Type B pancreatic cell (in vitro differentiated cells): ENCODE measurements at regions not wholly inside any gene's neighbourhood (a gene's known extent, or its start where the extent isn't known, plus 50 kb on each side); places are given as distances from the start of the nearest gene placed in this dataset.

Source experiments
- DNase-seq: peaks from one replicate; pipeline ENCODE4 v3.0.0; 2021; ENCODE audit warnings: mixed read lengths; ENCODE audit not compliant: unreplicated experiment; ENCODE audit errors: extremely low spot score
- H3K27ac Mint-ChIP-seq: 2 replicates; pipeline ENCODE4 v1.8.0; 2021; ENCODE audit warnings: mild to moderate bottlenecking, mixed read lengths
- H3K27me3 Mint-ChIP-seq: 2 replicates; pipeline ENCODE4 v1.8.0; 2021; ENCODE audit warnings: mixed read lengths
- H3K36me3 Mint-ChIP-seq: 2 replicates; pipeline ENCODE4 v1.8.0; 2021; ENCODE audit warnings: mixed read lengths
- H3K4me1 Mint-ChIP-seq: one replicate; pipeline ENCODE4 v1.8.0; 2021; ENCODE audit warnings: mixed read lengths; ENCODE audit not compliant: unreplicated experiment
- H3K4me3 Mint-ChIP-seq: 2 replicates; pipeline ENCODE4 v1.8.0; 2021; ENCODE audit warnings: mild to moderate bottlenecking, mixed read lengths
- H3K9me3 Mint-ChIP-seq: 2 replicates; pipeline ENCODE4 v1.8.0; 2021; ENCODE audit warnings: mixed read lengths
- CTCF ChIP-seq: fragments of 200-600 bp; sonication (generic); conservative IDR thresholded peaks from 2 replicates; pipeline ENCODE4 v1.5.0; 2021; ENCODE audit warnings: antibody characterized with exemption, mild to moderate bottlenecking

GRCh38 chr22:27046086-27046485, 388.7 kb downstream of the MIAT start:
- no peak for TF ChIP-seq CTCF
- no peak for DNase-seq
- H3K36me3 Mint-ChIP-seq: no peaks in the 10 kb centered on the region
- H3K9me3 Mint-ChIP-seq: no peaks in the 10 kb centered on the region
- peaks cover 16% of the 10 kb centered on the region for H3K4me1 Mint-ChIP-seq
- peaks cover 30% of the 10 kb centered on the region for H3K27me3 Mint-ChIP-seq
- H3K4me3 Mint-ChIP-seq: no peak overlapping the region
- no peak overlapping the region for H3K27ac Mint-ChIP-seq

- H3K27ac Mint-ChIP-seq: no peak overlapping the region
- TF ChIP-seq CTCF: no peak
- H3K4me1 Mint-ChIP-seq: peaks cover 15% of the 10 kb centered on the region
- peaks cover 30% of the 10 kb centered on the region for H3K27me3 Mint-ChIP-seq
- no peak for DNase-seq
- no peaks in the 10 kb centered on the region for H3K36me3 Mint-ChIP-seq
- no peak overlapping the region for H3K4me3 Mint-ChIP-seq
- no peaks in the 10 kb centered on the region for H3K9me3 Mint-ChIP-seq
Measured at GRCh38 chr22:27046603-27047002, 389.2 kb downstream of the MIAT start.

GRCh38 chr22:27050771-27051170, 393.4 kb downstream of the MIAT start:
- H3K9me3 Mint-ChIP-seq: no peaks in the 10 kb centered on the region
- no peaks in the 10 kb centered on the region for H3K36me3 Mint-ChIP-seq

GRCh38 chr22:27051407-27051806, 394.0 kb downstream of the MIAT start:
- H3K27ac Mint-ChIP-seq: no peak overlapping the region
- H3K36me3 Mint-ChIP-seq: no peaks in the 10 kb centered on the region
- H3K27me3 Mint-ChIP-seq: peaks cover 21% of the 10 kb centered on the region
- no peak for DNase-seq
- H3K9me3 Mint-ChIP-seq: no peaks in the 10 kb centered on the region
- no peaks in the 10 kb centered on the region for H3K4me1 Mint-ChIP-seq
- no peak for TF ChIP-seq CTCF
- no peak overlapping the region for H3K4me3 Mint-ChIP-seq

More at GRCh38 chr22:27050771-27051170, 393.4 kb downstream of the MIAT start:
- no peak overlapping the region for H3K4me3 Mint-ChIP-seq
- no peak for TF ChIP-seq CTCF
- peaks cover under 1% of the 10 kb centered on the region for H3K4me1 Mint-ChIP-seq
- DNase-seq: no peak
- no peak overlapping the region for H3K27ac Mint-ChIP-seq
- peaks cover 21% of the 10 kb centered on the region for H3K27me3 Mint-ChIP-seq

- Mint-ChIP-seq H3K9me3 (no peaks in the 10 kb centered on the region), H3K27ac (no peak overlapping the region), H3K36me3 (no peaks in the 10 kb centered on the region), H3K27me3 (peaks cover 19% of the 10 kb centered on the region), H3K4me3 (no peak overlapping the region), H3K4me1 (no peaks in the 10 kb centered on the region)
- TF ChIP-seq CTCF: no peak
- DNase-seq: no peak
Measured at GRCh38 chr22:27057717-27058116, 400.3 kb downstream of the MIAT start.

GRCh38 chr22:27060190-27060589, 402.8 kb downstream of the MIAT start:
- H3K4me1 Mint-ChIP-seq: peaks cover 10% of the 10 kb centered on the region

More at GRCh38 chr22:27060190-27060589, 402.8 kb downstream of the MIAT start:
- Mint-ChIP-seq H3K36me3 (no peaks in the 10 kb centered on the region), H3K27ac (no peak overlapping the region), H3K9me3 (no peaks in the 10 kb centered on the region), H3K27me3 (peaks cover 19% of the 10 kb centered on the region), H3K4me3 (no peak overlapping the region)
- no peak for DNase-seq
- TF ChIP-seq CTCF: no peak
